NCI-H1436 treated with DMSO at 0.1 percent for 48 hours (cell line): ENCODE measurements at regions not wholly inside any gene's neighbourhood (a gene's known extent, or its start where the extent isn't known, plus 50 kb on each side); places are given as distances from the start of the nearest gene placed in this dataset.
"Not testable (repeated sequence)": the region's sequence is repeated elsewhere in the genome, so short reads cannot be mapped to it uniquely, and the experiment has no call there.

Experiments used
- DNase-seq: peaks from one replicate; lab custom pipeline; 2025; lab: John Stamatoyannopoulos, UW

GRCh38 chr10:131580674-131581073 is 269.2 kb upstream of the TCERG1L start:
- no peak for DNase-seq

GRCh38 chr10:131581547-131581946 is 270.0 kb upstream of the TCERG1L start:
- not testable (repeated sequence) for DNase-seq

- no peak for DNase-seq
These were observed 272.8 kb upstream of the TCERG1L start for GRCh38 chr10:131584287-131584686.

GRCh38 chr10:131585761-131586160 is 274.2 kb upstream of the TCERG1L start:
- DNase-seq: no peak

GRCh38 chr10:131586958-131587357 is 275.4 kb upstream of the TCERG1L start:
- DNase-seq: no peak

- DNase-seq: no peak
These were observed 276.6 kb upstream of the TCERG1L start for GRCh38 chr10:131587976-131588680.

- DNase-seq: no peak
These were observed 277.2 kb upstream of the TCERG1L start for GRCh38 chr10:131588704-131589220.

- DNase-seq: no peak
These were observed 279.0 kb upstream of the TCERG1L start for GRCh38 chr10:131590567-131590966.

GRCh38 chr10:131591936-131592335 is 280.4 kb upstream of the TCERG1L start:
- DNase-seq: no peak

- DNase-seq: no peak
These were observed 291.6 kb upstream of the PPP2R2D start for GRCh38 chr10:131609176-131609575.

- DNase-seq: no peak
These were observed 285.7 kb upstream of the PPP2R2D start for GRCh38 chr10:131615150-131615549.

- no peak for DNase-seq
These were observed 284.8 kb upstream of the PPP2R2D start for GRCh38 chr10:131616040-131616439.

- DNase-seq: no peak
These were observed 283.5 kb upstream of the PPP2R2D start for GRCh38 chr10:131617113-131617858.

GRCh38 chr10:131618587-131619267 is 282.1 kb upstream of the PPP2R2D start:
- no peak for DNase-seq

GRCh38 chr10:131620314-131620713 is 280.5 kb upstream of the PPP2R2D start:
- no peak for DNase-seq

- DNase-seq: no peak
These were observed 279.9 kb upstream of the PPP2R2D start for GRCh38 chr10:131620904-131621303.

- DNase-seq: no peak
These were observed 278.8 kb upstream of the PPP2R2D start for GRCh38 chr10:131621784-131622624.

GRCh38 chr10:131625041-131625440 is 275.8 kb upstream of the PPP2R2D start:
- DNase-seq: no peak

- DNase-seq: no peak
These were observed 274.5 kb upstream of the PPP2R2D start for GRCh38 chr10:131626274-131626673.

GRCh38 chr10:131629026-131629770 is 271.6 kb upstream of the PPP2R2D start:
- no peak for DNase-seq

GRCh38 chr10:131630772-131631258 is 270.0 kb upstream of the PPP2R2D start:
- DNase-seq: no peak
